GM12874 (cell line): ENCODE measurements at regions not wholly inside any gene's neighbourhood (a gene's known extent, or its start where the extent isn't known, plus 50 kb on each side); places are given as distances from the start of the nearest gene placed in this dataset.

ENCODE experiments used
- CTCF ChIP-seq: IDR thresholded peaks from 2 replicates; pipeline ENCODE4 v1.5.1; 2011; ENCODE audit warnings: low read depth, mild to moderate bottlenecking, control low read depth, low read length, moderate library complexity; ENCODE audit not compliant: insufficient read depth

GRCh38 chr11:112499153-112499880, 238.7 kb upstream of the PLET1 start:
- no peak for TF ChIP-seq CTCF

GRCh38 chr11:112499881-112500204, 239.2 kb upstream of the PLET1 start:
- no peak for TF ChIP-seq CTCF

GRCh38 chr11:112503410-112503809, 242.8 kb upstream of the PLET1 start:
- no peak for TF ChIP-seq CTCF

GRCh38 chr11:112504056-112504455, 243.4 kb upstream of the PLET1 start:
- no peak for TF ChIP-seq CTCF

- TF ChIP-seq CTCF = no peak
These were observed 246.2 kb upstream of the PLET1 start for GRCh38 chr11:112506852-112507251.

- no peak for TF ChIP-seq CTCF
These were observed 246.6 kb upstream of the PLET1 start for GRCh38 chr11:112507281-112507680.

GRCh38 chr11:112508750-112509149, 248.1 kb upstream of the PLET1 start:
- no peak for TF ChIP-seq CTCF
